ENCODE measurements at regions not wholly inside any gene's neighbourhood (a gene's known extent, or its start where the extent isn't known, plus 50 kb on each side); places are given as distances from the start of the nearest gene placed in this dataset.

- DNase-seq (ENCODE audit: extremely low read depth, low read depth), result no peak
- no peak for TF ChIP-seq CTCF (IDR thresholded peaks at IDR 0.05; ENCODE audit: low read depth, low read length)
Measured at GRCh38 chr2:9109871-9110270, 96.7 kb upstream of the ASAP2 start.

GRCh38 chr2:9108210-9108967, 98.2 kb upstream of the ASAP2 start:
- no peak for TF ChIP-seq CTCF (IDR thresholded peaks at IDR 0.05; ENCODE audit: low read depth, low read length)
- no peak for DNase-seq (ENCODE audit: extremely low read depth, low read depth)

GRCh38 chr2:9107168-9108025, 99.2 kb upstream of the ASAP2 start:
- DNase-seq (ENCODE audit: extremely low read depth, low read depth), result no peak
- no peak for TF ChIP-seq CTCF (IDR thresholded peaks at IDR 0.05; ENCODE audit: low read depth, low read length)

- DNase-seq (ENCODE audit: extremely low read depth, low read depth), result no peak
- no peak for TF ChIP-seq CTCF (IDR thresholded peaks at IDR 0.05; ENCODE audit: low read depth, low read length)
Measured at GRCh38 chr2:9106338-9107167, 100.1 kb upstream of the ASAP2 start.

GRCh38 chr2:9105601-9106337, 100.8 kb upstream of the ASAP2 start:
- DNase-seq (ENCODE audit: extremely low read depth, low read depth), result no peak
- no peak for TF ChIP-seq CTCF (IDR thresholded peaks at IDR 0.05; ENCODE audit: low read depth, low read length)

GRCh38 chr2:9103663-9104277, 100.3 kb upstream of the MBOAT2 start:
- TF ChIP-seq CTCF (IDR thresholded peaks at IDR 0.05; ENCODE audit: low read depth, low read length), result no peak
- DNase-seq (ENCODE audit: extremely low read depth, low read depth), result no peak
